Right renal cortex interstitium (tissue), 3 donors: ENCODE measurements at regions not wholly inside any gene's neighbourhood (a gene's known extent, or its start where the extent isn't known, plus 50 kb on each side); places are given as distances from the start of the nearest gene placed in this dataset.

ENCODE experiments used
- DNase-seq, 3 donors: peaks; one replicate each; pipeline ENCODE4 v3.0.0-alpha.2; 2013; ENCODE audit warnings: low read depth in 3 of 3, low spot score in 2 of 3

GRCh38 chrX:36913551-36913950 lies 94.6 kb upstream of the FAM47C start:
- DNase-seq = no peak

DNA sequence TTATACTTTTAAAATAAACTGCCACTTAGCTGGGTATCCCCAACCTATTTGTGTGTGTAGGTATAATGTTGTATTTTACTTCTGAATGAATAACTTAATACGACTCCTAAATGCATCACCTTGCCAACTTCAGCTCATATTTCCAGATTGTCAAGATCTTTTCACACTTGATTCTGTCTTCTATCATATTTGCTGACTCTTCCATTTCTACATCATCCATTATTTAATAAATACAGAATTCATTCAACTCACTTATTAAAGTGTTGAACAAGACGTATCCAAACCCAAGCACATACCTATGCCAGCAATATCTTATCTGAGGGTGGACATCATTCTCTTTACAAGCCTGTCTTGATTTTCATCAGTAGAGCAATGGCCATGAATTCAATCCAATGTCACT lies 91.2 kb upstream of the FAM47C start:
- no peak for DNase-seq

DNA sequence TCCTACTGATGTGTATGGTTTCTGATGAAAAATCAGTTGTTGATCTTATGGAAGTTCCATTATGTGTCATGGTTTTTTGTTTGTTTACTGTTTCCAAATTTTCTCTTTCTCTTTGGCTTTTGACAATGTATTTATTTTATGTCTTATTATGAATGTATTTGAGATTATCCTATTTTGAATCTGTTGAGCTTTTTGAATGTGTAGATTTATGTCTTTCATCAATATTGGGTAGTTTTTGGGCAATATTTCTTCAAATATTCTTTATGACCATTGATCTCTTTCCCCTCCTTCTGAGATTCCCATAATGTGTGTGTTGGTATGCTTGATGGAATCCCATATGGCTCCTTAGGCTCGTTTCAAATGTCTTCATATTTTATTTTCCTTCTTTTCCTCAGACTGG lies 80.5 kb upstream of the FAM47C start:
- no peak for DNase-seq

DNA sequence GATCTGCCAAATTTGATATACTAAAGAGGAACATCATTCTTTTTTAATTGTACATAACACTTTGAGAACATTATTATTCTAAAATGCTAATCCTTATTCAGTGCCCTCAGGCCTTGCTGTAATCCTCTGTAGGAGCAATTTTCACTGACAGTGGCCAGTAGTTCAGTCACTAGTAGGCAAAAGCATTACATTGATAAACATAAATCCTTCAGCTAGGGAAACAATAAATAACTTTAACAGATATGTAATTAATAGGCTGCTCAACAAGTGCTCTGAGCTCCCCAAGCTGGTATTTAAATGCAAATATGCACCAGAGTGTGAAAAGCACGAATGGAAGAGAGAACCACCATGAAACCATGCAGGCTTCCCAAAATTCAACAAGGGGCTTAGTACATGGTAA lies 77.7 kb upstream of the FAM47C start:
- no peak for DNase-seq

GRCh38 chrX:36947214-36947613 lies 61.0 kb upstream of the FAM47C start:
- no peak for DNase-seq

DNA sequence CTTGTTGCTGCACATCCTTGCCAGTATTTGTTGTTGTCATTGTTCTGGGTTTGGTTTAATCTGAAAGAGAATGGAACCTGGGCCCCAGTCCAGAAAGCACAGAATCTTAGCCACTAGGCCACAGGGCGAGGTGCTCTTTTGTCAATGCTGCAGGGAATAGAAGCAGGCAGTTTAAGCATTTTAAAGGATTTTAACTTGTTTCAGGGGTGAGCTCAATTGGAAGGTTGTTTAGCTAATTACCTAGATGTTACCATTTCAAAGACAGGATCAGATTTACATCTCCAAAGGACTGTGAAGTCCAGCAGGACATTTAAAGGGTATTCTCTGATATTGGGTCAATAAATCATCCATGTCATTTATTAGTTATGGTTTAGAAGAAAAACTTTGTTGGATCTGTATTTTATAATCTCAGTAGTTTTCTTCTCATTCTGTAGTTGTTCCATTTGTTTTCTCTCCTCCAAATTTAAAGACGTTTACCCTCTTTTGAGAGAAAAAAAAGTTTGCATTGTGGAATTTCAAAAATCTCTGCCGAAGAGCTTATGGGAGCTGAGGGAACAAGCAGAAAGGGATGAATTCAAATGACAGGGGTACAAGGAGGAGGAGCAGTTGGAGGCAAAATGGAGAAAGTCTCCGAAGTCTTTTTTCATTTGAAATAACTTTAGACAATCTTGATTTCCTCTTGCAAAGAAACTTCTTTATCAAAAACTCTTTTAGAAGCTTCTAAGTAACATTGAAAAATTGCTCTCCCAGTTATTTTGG lies 57.5 kb upstream of the FAM47C start:
- no peak for DNase-seq

DNA sequence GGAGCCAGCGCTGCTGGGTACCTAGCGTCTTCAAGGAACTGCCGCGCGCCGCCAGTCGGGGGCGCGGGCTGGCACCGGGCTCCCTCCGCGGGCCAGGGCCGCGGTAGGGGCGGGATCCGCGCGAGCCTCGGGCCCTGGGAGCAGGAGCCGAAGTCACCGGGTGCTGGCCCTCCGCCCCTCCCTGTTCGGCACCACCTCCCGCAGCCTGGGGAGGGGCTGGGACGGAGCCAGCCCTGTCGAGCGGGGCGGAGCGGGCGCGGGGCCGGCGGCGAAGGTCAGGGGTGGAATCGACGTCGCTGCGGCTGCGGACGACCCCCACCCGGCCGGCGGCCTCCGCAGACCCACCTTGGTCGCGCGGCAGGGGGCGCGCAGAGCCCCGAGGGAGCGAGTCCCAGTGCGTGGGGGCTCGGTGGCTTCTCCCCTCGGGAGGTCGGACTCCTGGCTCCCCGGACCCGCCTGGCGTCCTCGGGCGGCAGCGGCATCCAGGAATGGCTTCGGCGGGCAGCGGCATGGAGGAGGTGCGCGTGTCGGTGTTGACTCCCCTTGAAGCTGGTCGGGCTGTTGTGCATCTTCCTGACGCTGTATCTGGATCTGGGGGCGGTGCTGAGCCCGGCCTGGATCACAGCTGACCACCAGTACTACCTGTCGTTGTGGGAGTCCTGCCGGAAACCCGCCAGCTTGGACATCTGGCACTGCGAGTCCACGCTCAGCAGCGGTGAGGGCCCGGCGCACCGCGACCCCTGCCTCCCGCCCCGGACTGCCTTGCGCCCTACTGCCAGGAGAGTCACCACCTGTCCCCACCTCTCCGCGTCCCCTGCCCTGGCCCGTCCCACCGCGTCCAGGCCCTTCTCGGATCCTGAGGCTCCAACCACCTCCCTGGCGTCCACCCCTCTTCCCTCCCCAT lies 50.5 kb upstream of the FAM47C start:
- no peak for DNase-seq
